Right atrium auricular region (tissue), 2 donors: ENCODE measurements at regions not wholly inside any gene's neighbourhood (a gene's known extent, or its start where the extent isn't known, plus 50 kb on each side); places are given as distances from the start of the nearest gene placed in this dataset.

Source experiments
- DNase-seq: peaks from one replicate; pipeline ENCODE4 v3.0.0-alpha.2; 2019; ENCODE audit warnings: low spot score
- H3K27ac ChIP-seq, 2 donors: fragments of 200-600 bp; sonication (generic); 1 replicate in 1 of 2; 2 replicates in 1 of 2; pipeline ENCODE4 v1.5.1; 2016 to 2019
- H3K27me3 ChIP-seq, 2 donors: fragments of 200-600 bp; sonication (generic); one replicate each; pipeline versions ENCODE4 v1.5.1 to v1.6.0; 2017 to 2019
- H3K36me3 ChIP-seq: fragments of 200-600 bp; sonication (generic); one replicate; pipeline ENCODE4 v1.5.1; 2016
- H3K4me1 ChIP-seq, 2 donors: fragments of 200-600 bp; sonication (generic); one replicate each; pipeline versions ENCODE4 v1.5.1 to v1.6.0; 2017 to 2019
- H3K4me3 ChIP-seq, 2 donors: fragments of 200-600 bp; sonication (generic); 1 replicate in 1 of 2; 2 replicates in 1 of 2; pipeline ENCODE4 v1.5.1; 2017 to 2019; ENCODE audit warnings: mild to moderate bottlenecking in 1 of 2, moderate library complexity in 1 of 2
- H3K9me3 ChIP-seq, 2 donors: fragments of 200-600 bp; sonication (generic); one replicate each; pipeline ENCODE4 v1.5.1; 2019
- TF ChIP-seq, protein P1 (sequence below), 2 donors: fragments of 200-600 bp; sonication (generic); IDR thresholded peaks; one replicate each; pipeline ENCODE4 v1.5.1; 2019; ENCODE audit warnings: antibody characterized with exemption in 2 of 2

DNA sequence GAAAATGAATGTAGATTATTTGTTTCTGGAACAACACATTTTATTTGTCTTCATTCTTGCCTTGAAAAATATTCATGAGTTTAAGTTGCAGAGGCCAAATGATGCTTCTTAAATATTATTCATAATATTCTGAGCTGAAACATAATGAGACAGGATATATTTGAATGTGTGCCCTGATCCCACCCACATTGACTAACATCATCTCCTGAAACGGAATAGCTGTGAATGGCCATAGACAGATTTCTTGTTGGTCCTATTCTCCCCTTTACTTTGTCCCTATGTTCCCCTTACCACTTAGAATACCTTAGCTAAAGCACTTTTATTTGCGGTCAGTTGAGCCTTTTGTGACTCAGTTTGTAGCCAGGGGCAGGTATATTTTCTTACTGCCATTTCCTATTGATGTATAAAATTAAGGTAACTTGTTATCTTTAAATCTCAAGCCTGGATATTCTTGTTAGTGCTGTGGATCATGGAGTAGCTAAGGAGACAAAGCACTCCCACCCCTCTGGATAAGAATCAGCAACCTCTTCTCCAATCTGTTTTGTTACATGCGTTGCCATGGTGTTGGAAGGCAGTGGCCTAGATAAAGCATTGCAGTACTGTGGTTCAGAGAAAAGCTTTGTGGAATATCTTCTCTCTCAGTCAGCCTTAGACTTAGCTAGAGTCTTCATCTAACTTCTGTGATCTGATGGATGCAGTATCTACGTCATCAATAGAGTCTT lies 478.5 kb upstream of the DEPDC1 start:
- no peak overlapping the region for H3K27ac ChIP-seq
- no peak overlapping the region for H3K4me3 ChIP-seq
- TF ChIP-seq, protein P1, sequence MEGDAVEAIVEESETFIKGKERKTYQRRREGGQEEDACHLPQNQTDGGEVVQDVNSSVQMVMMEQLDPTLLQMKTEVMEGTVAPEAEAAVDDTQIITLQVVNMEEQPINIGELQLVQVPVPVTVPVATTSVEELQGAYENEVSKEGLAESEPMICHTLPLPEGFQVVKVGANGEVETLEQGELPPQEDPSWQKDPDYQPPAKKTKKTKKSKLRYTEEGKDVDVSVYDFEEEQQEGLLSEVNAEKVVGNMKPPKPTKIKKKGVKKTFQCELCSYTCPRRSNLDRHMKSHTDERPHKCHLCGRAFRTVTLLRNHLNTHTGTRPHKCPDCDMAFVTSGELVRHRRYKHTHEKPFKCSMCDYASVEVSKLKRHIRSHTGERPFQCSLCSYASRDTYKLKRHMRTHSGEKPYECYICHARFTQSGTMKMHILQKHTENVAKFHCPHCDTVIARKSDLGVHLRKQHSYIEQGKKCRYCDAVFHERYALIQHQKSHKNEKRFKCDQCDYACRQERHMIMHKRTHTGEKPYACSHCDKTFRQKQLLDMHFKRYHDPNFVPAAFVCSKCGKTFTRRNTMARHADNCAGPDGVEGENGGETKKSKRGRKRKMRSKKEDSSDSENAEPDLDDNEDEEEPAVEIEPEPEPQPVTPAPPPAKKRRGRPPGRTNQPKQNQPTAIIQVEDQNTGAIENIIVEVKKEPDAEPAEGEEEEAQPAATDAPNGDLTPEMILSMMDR (IDR thresholded peaks at IDR 0.05): no peak
- no peaks in the 10 kb centered on the region for H3K9me3 ChIP-seq
- H3K27me3 ChIP-seq: no peaks in the 10 kb centered on the region
- no peaks in the 10 kb centered on the region for H3K36me3 ChIP-seq
- DNase-seq: no peak
- H3K4me1 ChIP-seq: peaks cover 0 to 7% of the 10 kb centered on the region in 2 donors

DNA sequence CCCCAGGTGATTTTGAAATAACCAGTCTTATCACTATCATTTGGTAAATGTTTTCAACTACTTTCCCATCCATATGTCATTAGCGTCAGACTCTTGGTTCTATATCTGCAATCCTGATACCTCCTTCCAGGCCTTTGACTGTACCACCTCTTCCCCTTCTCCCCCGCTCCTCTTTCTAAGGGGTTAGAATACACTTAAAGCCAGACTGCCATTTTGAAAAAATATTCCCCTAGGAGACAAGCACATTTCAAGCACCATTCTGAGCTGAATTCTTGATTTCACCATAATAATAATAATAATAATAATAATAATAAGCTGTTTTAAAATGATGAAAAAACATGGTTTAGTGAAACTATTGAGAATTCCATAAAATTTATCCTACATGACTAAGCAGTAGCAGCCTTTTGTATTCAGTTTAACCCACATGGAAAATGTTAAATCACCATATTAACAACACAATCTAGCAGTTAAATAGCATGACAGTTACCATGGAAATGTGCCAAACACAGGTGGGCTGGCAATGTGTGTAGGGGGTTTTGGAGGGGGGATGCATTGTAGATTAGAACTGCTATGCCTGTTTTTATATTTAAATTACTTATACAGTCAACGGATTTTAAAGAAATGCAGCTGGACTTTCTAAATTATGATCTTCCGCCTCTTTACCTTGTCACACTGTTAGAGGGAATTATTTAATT lies 480.2 kb upstream of the DEPDC1 start:
- Histone ChIP-seq H3K36me3 (no peaks in the 10 kb centered on the region), H3K4me1 (peaks cover 0 to 7% of the 10 kb centered on the region in 2 donors), H3K9me3 (no peaks in the 10 kb centered on the region), H3K27ac (no peak overlapping the region), H3K27me3 (no peaks in the 10 kb centered on the region), H3K4me3 (no peak overlapping the region)
- TF ChIP-seq, protein P1 (IDR thresholded peaks at IDR 0.05): no peak
- no peak for DNase-seq

DNA sequence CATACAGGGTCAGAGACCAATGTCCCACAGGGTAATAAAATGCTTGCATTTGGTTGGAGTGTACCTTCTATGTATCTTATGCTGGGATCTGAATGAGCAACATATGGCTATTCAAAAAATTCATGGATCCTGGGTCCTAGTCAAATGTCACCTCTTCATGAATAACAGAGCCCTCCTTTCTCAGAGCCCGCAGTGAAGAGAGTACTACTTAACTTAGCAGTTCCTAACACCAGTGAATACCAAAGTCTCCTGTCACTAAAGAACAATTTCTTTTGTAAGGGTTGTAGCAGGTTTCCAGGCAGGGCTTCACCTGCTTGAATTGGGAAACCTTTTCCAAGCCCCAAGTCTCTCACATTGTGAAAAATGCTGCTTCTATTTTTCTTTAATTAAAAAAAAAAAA lies 483.0 kb upstream of the DEPDC1 start:
- TF ChIP-seq, protein P1 (IDR thresholded peaks at IDR 0.05): no peak
- Histone ChIP-seq H3K4me1 (peaks cover 0 to 7% of the 10 kb centered on the region in 2 donors), H3K27ac (no peak overlapping the region), H3K27me3 (no peaks in the 10 kb centered on the region), H3K4me3 (no peak overlapping the region), H3K9me3 (no peaks in the 10 kb centered on the region), H3K36me3 (no peaks in the 10 kb centered on the region)
- DNase-seq: no peak

DNA sequence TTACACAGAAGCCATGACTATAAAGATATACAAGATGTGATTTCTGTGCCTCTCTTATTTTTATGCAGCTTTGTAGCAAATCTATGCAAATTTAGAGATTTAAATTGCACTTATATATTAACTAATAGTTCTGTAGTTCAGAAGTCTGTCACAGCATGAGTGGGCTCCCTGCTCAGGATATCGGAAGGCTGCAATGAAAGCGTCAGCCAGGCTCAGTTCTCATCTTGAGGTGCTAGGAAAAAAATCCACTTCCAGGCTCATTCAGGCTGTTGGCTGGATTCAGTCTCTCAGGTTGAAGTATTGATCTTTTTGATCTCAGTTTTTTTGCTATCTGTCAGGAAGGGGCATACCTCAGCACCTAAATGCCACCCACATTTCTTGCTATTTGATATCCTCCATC lies 487.4 kb upstream of the DEPDC1 start:
- no peak overlapping the region for H3K4me3 ChIP-seq
- H3K4me1 ChIP-seq: no peaks in the 10 kb centered on the region
- no peak overlapping the region for H3K27ac ChIP-seq
- TF ChIP-seq, protein P1 (IDR thresholded peaks at IDR 0.05): no peak
- H3K9me3 ChIP-seq: no peaks in the 10 kb centered on the region
- DNase-seq: no peak
- H3K36me3 ChIP-seq: no peaks in the 10 kb centered on the region
- no peaks in the 10 kb centered on the region for H3K27me3 ChIP-seq

DNA sequence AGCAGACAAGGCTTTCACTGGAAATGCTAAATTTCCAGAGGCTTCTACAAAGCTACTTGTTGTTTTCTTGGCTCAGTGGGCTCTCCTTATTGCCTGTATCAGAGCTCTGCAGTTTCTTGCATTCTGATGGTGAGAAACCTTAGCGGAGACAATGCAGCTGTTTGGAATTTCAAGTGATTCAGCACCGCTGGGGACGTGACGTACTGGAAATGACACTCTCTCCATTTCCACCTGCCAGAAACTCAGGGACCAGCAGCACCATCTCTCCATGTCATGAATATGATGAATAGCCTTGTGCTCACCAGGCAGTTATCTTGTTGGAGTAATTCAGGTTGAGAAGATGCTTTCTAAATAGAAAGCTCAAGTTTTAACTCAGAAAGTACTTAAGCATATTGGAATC lies 497.2 kb upstream of the DEPDC1 start:
- no peaks in the 10 kb centered on the region for H3K36me3 ChIP-seq
- H3K9me3 ChIP-seq: peaks cover 0 to 7% of the 10 kb centered on the region in 2 donors
- no peak overlapping the region for H3K4me3 ChIP-seq
- no peaks in the 10 kb centered on the region for H3K4me1 ChIP-seq
- H3K27me3 ChIP-seq: no peaks in the 10 kb centered on the region
- H3K27ac ChIP-seq: no peak overlapping the region
- no peak for DNase-seq
- TF ChIP-seq, protein P1 (IDR thresholded peaks at IDR 0.05): no peak
